Right lung (tissue), 2 donors: ENCODE measurements at regions not wholly inside any gene's neighbourhood (a gene's known extent, or its start where the extent isn't known, plus 50 kb on each side); places are given as distances from the start of the nearest gene placed in this dataset.
"Not testable (repeated sequence)": the region's sequence is repeated elsewhere in the genome, so short reads cannot be mapped to it uniquely, and the experiment has no call there.

Source experiments
- DNase-seq, 2 donors: peaks; one replicate each; pipeline ENCODE4 v3.0.0-alpha.2; 2013

GRCh38 chr5:98204798-98205197 lies 568.7 kb upstream of the RGMB start:
- DNase-seq: no peak

GRCh38 chr5:98205691-98206461 lies 567.6 kb upstream of the RGMB start:
- no peak for DNase-seq

GRCh38 chr5:98206566-98206965 lies 566.9 kb upstream of the RGMB start:
- DNase-seq: no peak

- no peak for DNase-seq
Observed at GRCh38 chr5:98209418-98209817, 564.0 kb upstream of the RGMB start.

GRCh38 chr5:98214240-98215051 lies 559.0 kb upstream of the RGMB start:
- DNase-seq: no peak

GRCh38 chr5:98217138-98217537 lies 556.3 kb upstream of the RGMB start:
- DNase-seq: no peak

GRCh38 chr5:98218838-98219237 lies 554.6 kb upstream of the RGMB start:
- DNase-seq: no peak

GRCh38 chr5:98227489-98227888 lies 546.0 kb upstream of the RGMB start:
- DNase-seq: no peak

- no peak for DNase-seq
Observed at GRCh38 chr5:98231089-98231488, 542.4 kb upstream of the RGMB start.

GRCh38 chr5:98237794-98238193 lies 535.7 kb upstream of the RGMB start:
- not testable (repeated sequence) for DNase-seq

GRCh38 chr5:98243972-98244371 lies 529.5 kb upstream of the RGMB start:
- DNase-seq: no peak

- no peak for DNase-seq
Observed at GRCh38 chr5:98248949-98249348, 524.5 kb upstream of the RGMB start.

- DNase-seq: peak; percentile 8
Observed at GRCh38 chr5:98258939-98259338, 514.5 kb upstream of the RGMB start.

GRCh38 chr5:98259595-98259994 lies 513.9 kb upstream of the RGMB start:
- DNase-seq: no peak

- no peak for DNase-seq
Observed at GRCh38 chr5:98263084-98263483, 510.4 kb upstream of the RGMB start.

GRCh38 chr5:98268162-98268860 lies 505.2 kb upstream of the RGMB start:
- DNase-seq: no peak

GRCh38 chr5:98275980-98276379 lies 497.5 kb upstream of the RGMB start:
- DNase-seq: no peak

GRCh38 chr5:98282521-98282920 lies 490.9 kb upstream of the RGMB start:
- no peak for DNase-seq

- no peak for DNase-seq
Observed at GRCh38 chr5:98292496-98292895, 481.0 kb upstream of the RGMB start.

- no peak for DNase-seq
Observed at GRCh38 chr5:98296426-98296825, 477.0 kb upstream of the RGMB start.

GRCh38 chr5:98299435-98299834 lies 474.0 kb upstream of the RGMB start:
- DNase-seq: no peak

GRCh38 chr5:98301547-98301946 lies 471.9 kb upstream of the RGMB start:
- no peak for DNase-seq

GRCh38 chr5:98307811-98308210 lies 465.7 kb upstream of the RGMB start:
- DNase-seq: no peak
